ENCODE measurements at regions not wholly inside any gene's neighbourhood (a gene's known extent, or its start where the extent isn't known, plus 50 kb on each side); places are given as distances from the start of the nearest gene placed in this dataset.

DNA sequence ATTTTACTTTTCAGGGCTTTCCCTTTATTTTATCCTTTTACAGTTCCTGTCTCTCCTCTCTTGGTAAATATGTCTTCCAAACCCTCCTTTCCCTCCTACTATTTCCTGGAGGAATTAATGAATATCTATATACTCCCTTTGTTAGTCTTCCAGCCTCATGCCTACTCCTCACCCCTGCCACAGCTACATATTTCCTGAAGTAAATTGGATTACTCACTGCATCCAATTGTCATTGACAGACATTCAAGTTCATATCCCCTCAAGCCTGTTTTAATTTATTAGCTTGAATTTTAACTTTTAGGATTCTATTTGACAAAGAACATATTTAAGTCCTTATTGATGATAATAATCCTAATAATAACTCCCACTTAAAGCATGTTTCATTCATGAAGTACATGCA lies 314.5 kb downstream of the TMEM161B start:
- TF ChIP-seq, protein P1, sequence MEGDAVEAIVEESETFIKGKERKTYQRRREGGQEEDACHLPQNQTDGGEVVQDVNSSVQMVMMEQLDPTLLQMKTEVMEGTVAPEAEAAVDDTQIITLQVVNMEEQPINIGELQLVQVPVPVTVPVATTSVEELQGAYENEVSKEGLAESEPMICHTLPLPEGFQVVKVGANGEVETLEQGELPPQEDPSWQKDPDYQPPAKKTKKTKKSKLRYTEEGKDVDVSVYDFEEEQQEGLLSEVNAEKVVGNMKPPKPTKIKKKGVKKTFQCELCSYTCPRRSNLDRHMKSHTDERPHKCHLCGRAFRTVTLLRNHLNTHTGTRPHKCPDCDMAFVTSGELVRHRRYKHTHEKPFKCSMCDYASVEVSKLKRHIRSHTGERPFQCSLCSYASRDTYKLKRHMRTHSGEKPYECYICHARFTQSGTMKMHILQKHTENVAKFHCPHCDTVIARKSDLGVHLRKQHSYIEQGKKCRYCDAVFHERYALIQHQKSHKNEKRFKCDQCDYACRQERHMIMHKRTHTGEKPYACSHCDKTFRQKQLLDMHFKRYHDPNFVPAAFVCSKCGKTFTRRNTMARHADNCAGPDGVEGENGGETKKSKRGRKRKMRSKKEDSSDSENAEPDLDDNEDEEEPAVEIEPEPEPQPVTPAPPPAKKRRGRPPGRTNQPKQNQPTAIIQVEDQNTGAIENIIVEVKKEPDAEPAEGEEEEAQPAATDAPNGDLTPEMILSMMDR (IDR thresholded peaks at IDR 0.05): no peak
- TF ChIP-seq POLR2A (IDR thresholded peaks at IDR 0.05): no peak

Data from body of pancreas (tissue), 4 donors.